AG10803 (cell line): ENCODE measurements at regions not wholly inside any gene's neighbourhood (a gene's known extent, or its start where the extent isn't known, plus 50 kb on each side); places are given as distances from the start of the nearest gene placed in this dataset.

Experiments used
- DNase-seq: peaks from one replicate; pipeline ENCODE4 v3.0.0; 2010; ENCODE audit warnings: low read depth
- H3K4me3 ChIP-seq: 2 replicates; pipeline ENCODE4 v1.5.1; 2011; ENCODE audit warnings: mild to moderate bottlenecking, low read length, control low read depth
- CTCF ChIP-seq: conservative IDR thresholded peaks from 2 replicates; pipeline ENCODE4 v1.5.1; 2011; ENCODE audit warnings: mild to moderate bottlenecking, low read length, control low read depth, inconsistent platforms

GRCh38 chr1:201622353-201622752 is 83.4 kb downstream of the NAV1 start:
- no peak for DNase-seq
- TF ChIP-seq CTCF = no peak
- no peak overlapping the region for H3K4me3 ChIP-seq

GRCh38 chr1:201622824-201623223 is 83.9 kb downstream of the NAV1 start:
- no peak for TF ChIP-seq CTCF
- no peak for DNase-seq
- no peak overlapping the region for H3K4me3 ChIP-seq

GRCh38 chr1:201624741-201625225 is 85.9 kb downstream of the NAV1 start:
- TF ChIP-seq CTCF = no peak
- DNase-seq = no peak
- no peak overlapping the region for H3K4me3 ChIP-seq

- peak; percentile 52 for TF ChIP-seq CTCF
- peak; percentile 98 for DNase-seq
- H3K4me3 ChIP-seq = no peak overlapping the region
These were observed 86.4 kb downstream of the NAV1 start for GRCh38 chr1:201625226-201625761.

GRCh38 chr1:201625851-201626251 is 86.9 kb downstream of the NAV1 start:
- no peak for TF ChIP-seq CTCF
- no peak for DNase-seq
- no peak overlapping the region for H3K4me3 ChIP-seq

- no peak for TF ChIP-seq CTCF
- no peak overlapping the region for H3K4me3 ChIP-seq
- DNase-seq = peak; percentile 82
These were observed 87.8 kb downstream of the NAV1 start for GRCh38 chr1:201626629-201627275.

- no peak for DNase-seq
- no peak overlapping the region for H3K4me3 ChIP-seq
- no peak for TF ChIP-seq CTCF
These were observed 89.6 kb downstream of the NAV1 start for GRCh38 chr1:201628490-201628889.
